ENCODE measurements at regions not wholly inside any gene's neighbourhood (a gene's known extent, or its start where the extent isn't known, plus 50 kb on each side); places are given as distances from the start of the nearest gene placed in this dataset.

DNA sequence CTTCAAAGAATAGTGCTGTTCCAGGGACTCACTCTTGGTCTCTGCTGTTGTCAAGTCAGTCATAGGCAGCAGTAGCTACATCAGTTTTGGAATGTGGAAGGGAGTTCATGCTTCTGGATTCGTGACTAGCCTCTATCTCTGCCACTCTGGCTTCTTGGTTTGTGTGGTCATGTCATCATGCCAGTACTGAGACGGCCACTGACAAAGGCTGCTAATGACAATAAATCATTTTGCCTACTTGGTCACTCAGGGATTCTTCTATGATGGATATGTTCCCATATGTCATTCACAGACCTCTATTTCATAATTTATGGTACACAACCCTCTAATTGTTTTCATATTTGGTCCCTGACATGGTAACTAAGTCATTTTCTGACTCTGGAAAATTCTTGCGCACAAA is 450.8 kb upstream of the BOD1L1 start:
- no peak overlapping the region for H3K4me3 ChIP-seq (ENCODE audit: low read depth, low read length)
- H3K14ac ChIP-seq (ENCODE audit: low read length) = no peak overlapping the region
- H2BK12ac ChIP-seq (ENCODE audit: low read length) = no peak overlapping the region
- H3K23ac ChIP-seq (ENCODE audit: low read length) = no peak overlapping the region
- WGBS (ENCODE audit: extremely low coverage, insufficient coverage, insufficient read length) = no CpG with 5 or more reads among the region's 3 CpGs
- no peak overlapping the region for H3K27ac ChIP-seq (ENCODE audit: low read depth, low read length)
- H3K9ac ChIP-seq (ENCODE audit: low read length) = no peak overlapping the region
- H3K4me1 ChIP-seq (ENCODE audit: control insufficient read depth in 1 of 2, insufficient read depth in 2 of 2, low read length in 2 of 2) = no peaks in the 10 kb centered on the region
- no peak overlapping the region for H3K4me2 ChIP-seq (ENCODE audit: low read length)
- no peak overlapping the region for H2BK5ac ChIP-seq (ENCODE audit: low read depth, low read length, poor library complexity)
- H2BK120ac ChIP-seq (ENCODE audit: insufficient read depth, low read length, poor library complexity) = no peak overlapping the region
- H3K36me3 ChIP-seq (ENCODE audit: control insufficient read depth in 1 of 2, insufficient read depth in 2 of 2, low read length in 2 of 2) = no peaks in the 10 kb centered on the region
- no peak overlapping the region for H4K8ac ChIP-seq (ENCODE audit: low read depth, low read length)
- H4K91ac ChIP-seq (ENCODE audit: low read depth, low read length) = no peak overlapping the region
- no peak overlapping the region for H4K12ac ChIP-seq (ENCODE audit: low read depth, low read length)
- no peaks in the 10 kb centered on the region for H3K79me2 ChIP-seq (ENCODE audit: control insufficient read depth, insufficient read depth, low read length, poor library complexity)
- no peak overlapping the region for H2AK5ac ChIP-seq (ENCODE audit: low read length)
- H2AFZ ChIP-seq (ENCODE audit: insufficient read depth, low read length, poor library complexity) = no peak overlapping the region
- no peak overlapping the region for H3K18ac ChIP-seq (ENCODE audit: low read length)
- DNase-seq = no peak
- H3K9me3 ChIP-seq (ENCODE audit: insufficient read depth, low read depth, low read length) = no peaks in the 10 kb centered on the region
- no peaks in the 10 kb centered on the region for H3K27me3 ChIP-seq (ENCODE audit: insufficient read depth, low read length)
- no peaks in the 10 kb centered on the region for H3K79me1 ChIP-seq (ENCODE audit: low read length)
- H3K4ac ChIP-seq (ENCODE audit: low read depth, low read length) = no peak overlapping the region

DNA sequence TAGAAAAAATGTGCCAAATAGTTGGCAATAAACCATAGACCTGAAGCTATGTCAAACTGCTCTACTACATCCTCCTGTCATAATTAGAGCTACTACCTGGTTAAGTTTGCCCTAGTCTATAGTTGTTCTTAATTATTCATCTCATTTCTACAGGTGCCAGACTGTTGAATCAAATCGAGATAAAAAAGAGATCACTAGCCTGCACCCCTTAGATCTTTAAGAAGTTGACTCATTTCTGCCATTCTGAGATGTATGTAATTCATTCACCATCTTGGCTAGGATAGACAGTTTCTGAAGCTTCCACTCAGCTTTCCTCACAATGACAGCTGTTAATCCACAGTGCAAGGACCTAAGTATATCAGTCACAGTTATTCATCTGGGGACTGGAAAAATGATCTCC is 452.1 kb upstream of the BOD1L1 start:
- no peak overlapping the region for H2BK5ac ChIP-seq (ENCODE audit: low read depth, low read length, poor library complexity)
- no peak overlapping the region for H4K12ac ChIP-seq (ENCODE audit: low read depth, low read length)
- H4K91ac ChIP-seq (ENCODE audit: low read depth, low read length) = no peak overlapping the region
- no peaks in the 10 kb centered on the region for H3K27me3 ChIP-seq (ENCODE audit: insufficient read depth, low read length)
- H3K79me2 ChIP-seq (ENCODE audit: control insufficient read depth, insufficient read depth, low read length, poor library complexity) = no peaks in the 10 kb centered on the region
- no peak overlapping the region for H3K23ac ChIP-seq (ENCODE audit: low read length)
- no peaks in the 10 kb centered on the region for H3K79me1 ChIP-seq (ENCODE audit: low read length)
- H2BK120ac ChIP-seq (ENCODE audit: insufficient read depth, low read length, poor library complexity) = no peak overlapping the region
- no peak overlapping the region for H3K4ac ChIP-seq (ENCODE audit: low read depth, low read length)
- no peaks in the 10 kb centered on the region for H3K4me1 ChIP-seq (ENCODE audit: control insufficient read depth in 1 of 2, insufficient read depth in 2 of 2, low read length in 2 of 2)
- no peak overlapping the region for H2BK12ac ChIP-seq (ENCODE audit: low read length)
- H3K36me3 ChIP-seq (ENCODE audit: control insufficient read depth in 1 of 2, insufficient read depth in 2 of 2, low read length in 2 of 2) = no peaks in the 10 kb centered on the region
- H3K4me2 ChIP-seq (ENCODE audit: low read length) = no peak overlapping the region
- no peak overlapping the region for H2AK5ac ChIP-seq (ENCODE audit: low read length)
- no peak overlapping the region for H3K27ac ChIP-seq (ENCODE audit: low read depth, low read length)
- WGBS (ENCODE audit: extremely low coverage, insufficient coverage, insufficient read length) = no CpG with 5 or more reads among the region's 1 CpG
- no peaks in the 10 kb centered on the region for H3K9me3 ChIP-seq (ENCODE audit: insufficient read depth, low read depth, low read length)
- no peak overlapping the region for H2AFZ ChIP-seq (ENCODE audit: insufficient read depth, low read length, poor library complexity)
- H3K14ac ChIP-seq (ENCODE audit: low read length) = no peak overlapping the region
- no peak overlapping the region for H3K4me3 ChIP-seq (ENCODE audit: low read depth, low read length)
- H3K18ac ChIP-seq (ENCODE audit: low read length) = no peak overlapping the region
- H3K9ac ChIP-seq (ENCODE audit: low read length) = no peak overlapping the region
- no peak for DNase-seq
- H4K8ac ChIP-seq (ENCODE audit: low read depth, low read length) = no peak overlapping the region

DNA sequence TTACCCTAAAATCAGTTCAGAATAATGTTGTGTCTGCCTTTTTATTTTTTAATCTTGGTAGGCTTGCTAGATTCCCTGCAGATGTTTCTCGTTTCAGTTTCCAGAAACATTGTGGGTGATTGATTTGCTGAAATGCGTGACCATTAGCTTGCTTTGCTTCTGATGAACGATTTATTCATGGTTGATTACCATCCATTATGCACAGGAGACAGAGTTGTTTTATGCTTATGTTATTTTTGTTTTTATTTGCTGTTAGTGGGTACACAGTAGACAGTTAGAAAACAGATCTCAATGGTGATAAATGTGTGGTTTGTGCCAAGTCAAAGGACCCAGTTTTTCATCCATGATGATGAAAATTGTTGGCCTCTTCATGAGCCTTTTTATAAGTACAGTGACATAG is 455.6 kb upstream of the BOD1L1 start:
- no CpG with 5 or more reads among the region's 3 CpGs for WGBS (ENCODE audit: extremely low coverage, insufficient coverage, insufficient read length)
- Histone ChIP-seq H2AFZ (ENCODE audit: insufficient read depth, low read length, poor library complexity) (no peak overlapping the region), H2BK120ac (ENCODE audit: insufficient read depth, low read length, poor library complexity) (no peak overlapping the region), H3K4me1 (ENCODE audit: control insufficient read depth in 1 of 2, insufficient read depth in 2 of 2, low read length in 2 of 2) (no peaks in the 10 kb centered on the region), H3K4me3 (ENCODE audit: low read depth, low read length) (no peak overlapping the region), H3K18ac (ENCODE audit: low read length) (no peak overlapping the region), H3K9me3 (ENCODE audit: insufficient read depth, low read depth, low read length) (no peaks in the 10 kb centered on the region), H4K12ac (ENCODE audit: low read depth, low read length) (no peak overlapping the region), H3K4ac (ENCODE audit: low read depth, low read length) (no peak overlapping the region), H4K8ac (ENCODE audit: low read depth, low read length) (no peak overlapping the region), H3K36me3 (ENCODE audit: control insufficient read depth in 1 of 2, insufficient read depth in 2 of 2, low read length in 2 of 2) (no peaks in the 10 kb centered on the region), H2BK12ac (ENCODE audit: low read length) (no peak overlapping the region), H4K91ac (ENCODE audit: low read depth, low read length) (no peak overlapping the region), H3K9ac (ENCODE audit: low read length) (no peak overlapping the region), H3K27ac (ENCODE audit: low read depth, low read length) (no peak overlapping the region), H2BK5ac (ENCODE audit: low read depth, low read length, poor library complexity) (no peak overlapping the region), H2AK5ac (ENCODE audit: low read length) (no peak overlapping the region), H3K79me2 (ENCODE audit: control insufficient read depth, insufficient read depth, low read length, poor library complexity) (no peaks in the 10 kb centered on the region), H3K4me2 (ENCODE audit: low read length) (no peak overlapping the region), H3K27me3 (ENCODE audit: insufficient read depth, low read length) (no peaks in the 10 kb centered on the region), H3K14ac (ENCODE audit: low read length) (no peak overlapping the region), H3K23ac (ENCODE audit: low read length) (no peak overlapping the region), H3K79me1 (ENCODE audit: low read length) (no peaks in the 10 kb centered on the region)
- no peak for DNase-seq

DNA sequence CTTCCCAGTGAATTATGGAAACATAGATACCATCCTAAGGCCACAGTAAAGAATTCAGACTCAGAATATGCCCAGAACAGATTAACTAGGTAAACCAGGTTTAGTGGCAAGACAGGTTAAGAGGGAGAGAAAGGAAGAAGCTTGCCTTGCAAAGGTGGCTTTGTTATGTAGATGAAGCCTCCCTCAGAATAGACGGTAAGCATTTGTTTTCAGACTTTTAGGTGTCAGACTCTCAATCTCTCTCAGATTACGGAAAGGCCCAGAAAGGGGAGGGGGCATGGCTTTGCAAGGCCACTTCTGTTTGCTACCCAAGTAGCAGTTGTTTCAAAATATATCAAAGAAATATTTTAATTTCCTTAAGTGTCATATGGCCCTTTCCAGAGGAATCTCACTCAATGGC is 457.1 kb upstream of the BOD1L1 start:
- no peak overlapping the region for H3K4ac ChIP-seq (ENCODE audit: low read depth, low read length)
- H2AFZ ChIP-seq (ENCODE audit: insufficient read depth, low read length, poor library complexity) = no peak overlapping the region
- H3K27me3 ChIP-seq (ENCODE audit: insufficient read depth, low read length) = no peaks in the 10 kb centered on the region
- no peak overlapping the region for H3K4me2 ChIP-seq (ENCODE audit: low read length)
- H3K79me2 ChIP-seq (ENCODE audit: control insufficient read depth, insufficient read depth, low read length, poor library complexity) = no peaks in the 10 kb centered on the region
- no peak for DNase-seq
- no peaks in the 10 kb centered on the region for H3K36me3 ChIP-seq (ENCODE audit: control insufficient read depth in 1 of 2, insufficient read depth in 2 of 2, low read length in 2 of 2)
- no peak overlapping the region for H2AK5ac ChIP-seq (ENCODE audit: low read length)
- H4K8ac ChIP-seq (ENCODE audit: low read depth, low read length) = no peak overlapping the region
- H4K12ac ChIP-seq (ENCODE audit: low read depth, low read length) = no peak overlapping the region
- no peaks in the 10 kb centered on the region for H3K9me3 ChIP-seq (ENCODE audit: insufficient read depth, low read depth, low read length)
- no peak overlapping the region for H3K27ac ChIP-seq (ENCODE audit: low read depth, low read length)
- H3K14ac ChIP-seq (ENCODE audit: low read length) = no peak overlapping the region
- no CpG with 5 or more reads among the region's 2 CpGs for WGBS (ENCODE audit: extremely low coverage, insufficient coverage, insufficient read length)
- no peak overlapping the region for H3K23ac ChIP-seq (ENCODE audit: low read length)
- no peak overlapping the region for H3K18ac ChIP-seq (ENCODE audit: low read length)
- H2BK5ac ChIP-seq (ENCODE audit: low read depth, low read length, poor library complexity) = no peak overlapping the region
- H2BK12ac ChIP-seq (ENCODE audit: low read length) = no peak overlapping the region
- H4K91ac ChIP-seq (ENCODE audit: low read depth, low read length) = no peak overlapping the region
- no peaks in the 10 kb centered on the region for H3K79me1 ChIP-seq (ENCODE audit: low read length)
- H3K9ac ChIP-seq (ENCODE audit: low read length) = no peak overlapping the region
- H2BK120ac ChIP-seq (ENCODE audit: insufficient read depth, low read length, poor library complexity) = no peak overlapping the region
- no peaks in the 10 kb centered on the region for H3K4me1 ChIP-seq (ENCODE audit: control insufficient read depth in 1 of 2, insufficient read depth in 2 of 2, low read length in 2 of 2)
- no peak overlapping the region for H3K4me3 ChIP-seq (ENCODE audit: low read depth, low read length)

Data from trophoblast cell (in vitro differentiated cells and primary cell).